ENCODE measurements at regions not wholly inside any gene's neighbourhood (a gene's known extent, or its start where the extent isn't known, plus 50 kb on each side); places are given as distances from the start of the nearest gene placed in this dataset.

- TF ChIP-seq CTCF (IDR thresholded peaks at IDR 0.05; ENCODE audit: control insufficient read depth, extremely low read depth, insufficient read depth), result no peak
- H3K4me3 ChIP-seq (ENCODE audit: low read depth, low read length), result no peak overlapping the region
- no peak for DNase-seq (ENCODE audit: low read depth)
Measured at GRCh38 chr14:98140862-98141530, 1131.0 kb downstream of the BCL11B start.

- no peak for DNase-seq (ENCODE audit: low read depth)
- H3K4me3 ChIP-seq (ENCODE audit: low read depth, low read length), result no peak overlapping the region
- no peak for TF ChIP-seq CTCF (IDR thresholded peaks at IDR 0.05; ENCODE audit: control insufficient read depth, extremely low read depth, insufficient read depth)
Measured at GRCh38 chr14:98143566-98143965, 1128.4 kb downstream of the BCL11B start.

GRCh38 chr14:98144964-98145363 is 1127.0 kb downstream of the BCL11B start:
- no peak for DNase-seq (ENCODE audit: low read depth)
- no peak for TF ChIP-seq CTCF (IDR thresholded peaks at IDR 0.05; ENCODE audit: control insufficient read depth, extremely low read depth, insufficient read depth)
- no peak overlapping the region for H3K4me3 ChIP-seq (ENCODE audit: low read depth, low read length)

- no peak overlapping the region for H3K4me3 ChIP-seq (ENCODE audit: low read depth, low read length)
- no peak for DNase-seq (ENCODE audit: low read depth)
- TF ChIP-seq CTCF (IDR thresholded peaks at IDR 0.05; ENCODE audit: control insufficient read depth, extremely low read depth, insufficient read depth), result no peak
Measured at GRCh38 chr14:98146416-98146815, 1125.6 kb downstream of the BCL11B start.

GRCh38 chr14:98154254-98154653 is 1117.7 kb downstream of the BCL11B start:
- TF ChIP-seq CTCF (IDR thresholded peaks at IDR 0.05; ENCODE audit: control insufficient read depth, extremely low read depth, insufficient read depth), result no peak
- no peak for DNase-seq (ENCODE audit: low read depth)
- no peak overlapping the region for H3K4me3 ChIP-seq (ENCODE audit: low read depth, low read length)

GRCh38 chr14:98156411-98156810 is 1115.6 kb downstream of the BCL11B start:
- H3K4me3 ChIP-seq (ENCODE audit: low read depth, low read length), result no peak overlapping the region
- DNase-seq (ENCODE audit: low read depth), result no peak
- TF ChIP-seq CTCF (IDR thresholded peaks at IDR 0.05; ENCODE audit: control insufficient read depth, extremely low read depth, insufficient read depth), result no peak

- TF ChIP-seq CTCF (IDR thresholded peaks at IDR 0.05; ENCODE audit: control insufficient read depth, extremely low read depth, insufficient read depth), result no peak
- DNase-seq (ENCODE audit: low read depth), result no peak
- no peak overlapping the region for H3K4me3 ChIP-seq (ENCODE audit: low read depth, low read length)
Measured at GRCh38 chr14:98160901-98161300, 1111.1 kb downstream of the BCL11B start.

Data from LNCaP clone FGC (cell line).